ENCODE measurements at regions not wholly inside any gene's neighbourhood (a gene's known extent, or its start where the extent isn't known, plus 50 kb on each side); places are given as distances from the start of the nearest gene placed in this dataset.

- TF ChIP-seq EZH2phosphoT487 (IDR thresholded peaks at IDR 0.05; ENCODE audit: insufficient read depth, low read depth) (no peak), EZH2 (IDR thresholded peaks at IDR 0.05; ENCODE audit: insufficient read depth, poor library complexity, severe bottlenecking) (no peak)
Measured at GRCh38 chr2:52539026-52539970, 1228.3 kb upstream of the CHAC2 start.

Data from GM23248 (cell line).